WTC11 (cell line): ENCODE measurements at regions not wholly inside any gene's neighbourhood (a gene's known extent, or its start where the extent isn't known, plus 50 kb on each side); places are given as distances from the start of the nearest gene placed in this dataset.

Experiments
- GABPB1 ChIP-seq: sonication (generic); formaldehyde crosslinking; IDR thresholded peaks from 2 replicates; pipeline ENCODE4 v1.8.1; 2023; ENCODE audit warnings: mild to moderate bottlenecking, missing genetic modification reagents
- GTF2I ChIP-seq: fragments of 250-450 bp; sonication (Bioruptor Pico); conservative IDR thresholded peaks from 2 replicates; pipeline ENCODE4 v1.4.0; 2021; ENCODE audit warnings: mild to moderate bottlenecking
- SMAD3 ChIP-seq: sonication (generic); formaldehyde crosslinking; IDR thresholded peaks from 2 replicates; pipeline ENCODE4 v1.8.0; 2022; ENCODE audit warnings: missing genetic modification reagents, mild to moderate bottlenecking, borderline replicate concordance
- TP53 ChIP-seq: sonication (generic); formaldehyde crosslinking; IDR thresholded peaks from 2 replicates; pipeline ENCODE4 v1.8.1; 2023; ENCODE audit warnings: mild to moderate bottlenecking, missing genetic modification reagents
- ZNF416 ChIP-seq: fragments of 250-450 bp; sonication (Bioruptor Pico); IDR thresholded peaks from 2 replicates; pipeline ENCODE4 v1.9.0; 2021; ENCODE audit warnings: mild to moderate bottlenecking, inconsistent platforms
- TF ChIP-seq, protein P1 (sequence below): fragments of 200-600 bp; IDR thresholded peaks from 2 replicates; pipeline ENCODE4 v1.8.0; 2022; ENCODE audit warnings: antibody characterized with exemption
- TF ChIP-seq, protein P2 (sequence below): sonication (generic); formaldehyde crosslinking; IDR thresholded peaks from 2 replicates; pipeline ENCODE4 v1.8.1; 2023; ENCODE audit warnings: mild to moderate bottlenecking, missing genetic modification reagents
- TF ChIP-seq, protein P3 (sequence below): sonication (generic); formaldehyde crosslinking; IDR thresholded peaks from 2 replicates; pipeline ENCODE4 v1.8.0; 2023; ENCODE audit warnings: mild to moderate bottlenecking, missing genetic modification reagents
- TF ChIP-seq, protein P4 (sequence below): sonication (generic); formaldehyde crosslinking; IDR thresholded peaks from 2 replicates; pipeline ENCODE4 v1.8.1; 2023; ENCODE audit warnings: mild to moderate bottlenecking, missing genetic modification reagents, borderline replicate concordance
- TF ChIP-seq, protein P5 (sequence below): sonication (generic); formaldehyde crosslinking; IDR thresholded peaks from 2 replicates; pipeline ENCODE4 v1.8.1; 2022; ENCODE audit warnings: missing genetic modification reagents, borderline replicate concordance
- TF ChIP-seq, protein P6 (sequence below): sonication (generic); formaldehyde crosslinking; conservative IDR thresholded peaks from 2 replicates; pipeline ENCODE4 v1.8.1; 2023; ENCODE audit warnings: mild to moderate bottlenecking, low read depth, missing genetic modification reagents, moderate library complexity
- TF ChIP-seq, protein P7 (sequence below): sonication (generic); formaldehyde crosslinking; IDR thresholded peaks from 2 replicates; pipeline ENCODE4 v1.8.0; 2022; ENCODE audit warnings: mild to moderate bottlenecking, missing genetic modification reagents

DNA sequence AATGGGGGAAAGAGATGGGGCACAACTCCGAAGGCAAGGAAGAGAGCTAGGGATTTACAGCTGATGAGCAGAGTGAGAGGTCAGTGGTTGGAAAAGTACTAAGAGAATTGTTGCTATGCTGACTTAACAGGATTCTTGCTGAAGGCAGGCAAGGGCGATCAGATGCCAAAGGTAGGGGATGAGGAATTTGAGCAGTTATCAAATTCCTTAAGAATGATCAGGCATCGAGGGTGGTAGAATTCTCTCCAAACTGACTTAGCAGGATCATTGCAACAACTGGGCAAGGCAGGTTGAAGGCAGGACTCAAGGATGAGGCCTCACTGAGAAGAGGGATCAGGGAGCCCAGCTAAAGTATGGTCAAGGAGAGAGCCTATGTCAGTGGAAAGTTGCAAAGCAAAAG is 171.0 kb downstream of the HSD17B3 start:
- TF ChIP-seq, protein P1, sequence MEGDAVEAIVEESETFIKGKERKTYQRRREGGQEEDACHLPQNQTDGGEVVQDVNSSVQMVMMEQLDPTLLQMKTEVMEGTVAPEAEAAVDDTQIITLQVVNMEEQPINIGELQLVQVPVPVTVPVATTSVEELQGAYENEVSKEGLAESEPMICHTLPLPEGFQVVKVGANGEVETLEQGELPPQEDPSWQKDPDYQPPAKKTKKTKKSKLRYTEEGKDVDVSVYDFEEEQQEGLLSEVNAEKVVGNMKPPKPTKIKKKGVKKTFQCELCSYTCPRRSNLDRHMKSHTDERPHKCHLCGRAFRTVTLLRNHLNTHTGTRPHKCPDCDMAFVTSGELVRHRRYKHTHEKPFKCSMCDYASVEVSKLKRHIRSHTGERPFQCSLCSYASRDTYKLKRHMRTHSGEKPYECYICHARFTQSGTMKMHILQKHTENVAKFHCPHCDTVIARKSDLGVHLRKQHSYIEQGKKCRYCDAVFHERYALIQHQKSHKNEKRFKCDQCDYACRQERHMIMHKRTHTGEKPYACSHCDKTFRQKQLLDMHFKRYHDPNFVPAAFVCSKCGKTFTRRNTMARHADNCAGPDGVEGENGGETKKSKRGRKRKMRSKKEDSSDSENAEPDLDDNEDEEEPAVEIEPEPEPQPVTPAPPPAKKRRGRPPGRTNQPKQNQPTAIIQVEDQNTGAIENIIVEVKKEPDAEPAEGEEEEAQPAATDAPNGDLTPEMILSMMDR, result no peak
- TF ChIP-seq, protein P2, sequence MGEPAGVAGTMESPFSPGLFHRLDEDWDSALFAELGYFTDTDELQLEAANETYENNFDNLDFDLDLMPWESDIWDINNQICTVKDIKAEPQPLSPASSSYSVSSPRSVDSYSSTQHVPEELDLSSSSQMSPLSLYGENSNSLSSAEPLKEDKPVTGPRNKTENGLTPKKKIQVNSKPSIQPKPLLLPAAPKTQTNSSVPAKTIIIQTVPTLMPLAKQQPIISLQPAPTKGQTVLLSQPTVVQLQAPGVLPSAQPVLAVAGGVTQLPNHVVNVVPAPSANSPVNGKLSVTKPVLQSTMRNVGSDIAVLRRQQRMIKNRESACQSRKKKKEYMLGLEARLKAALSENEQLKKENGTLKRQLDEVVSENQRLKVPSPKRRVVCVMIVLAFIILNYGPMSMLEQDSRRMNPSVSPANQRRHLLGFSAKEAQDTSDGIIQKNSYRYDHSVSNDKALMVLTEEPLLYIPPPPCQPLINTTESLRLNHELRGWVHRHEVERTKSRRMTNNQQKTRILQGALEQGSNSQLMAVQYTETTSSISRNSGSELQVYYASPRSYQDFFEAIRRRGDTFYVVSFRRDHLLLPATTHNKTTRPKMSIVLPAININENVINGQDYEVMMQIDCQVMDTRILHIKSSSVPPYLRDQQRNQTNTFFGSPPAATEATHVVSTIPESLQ (CRISPR knock-in tag), result no peak
- TF ChIP-seq SMAD3 (CRISPR knock-in tag), result no peak
- TF ChIP-seq, protein P3, sequence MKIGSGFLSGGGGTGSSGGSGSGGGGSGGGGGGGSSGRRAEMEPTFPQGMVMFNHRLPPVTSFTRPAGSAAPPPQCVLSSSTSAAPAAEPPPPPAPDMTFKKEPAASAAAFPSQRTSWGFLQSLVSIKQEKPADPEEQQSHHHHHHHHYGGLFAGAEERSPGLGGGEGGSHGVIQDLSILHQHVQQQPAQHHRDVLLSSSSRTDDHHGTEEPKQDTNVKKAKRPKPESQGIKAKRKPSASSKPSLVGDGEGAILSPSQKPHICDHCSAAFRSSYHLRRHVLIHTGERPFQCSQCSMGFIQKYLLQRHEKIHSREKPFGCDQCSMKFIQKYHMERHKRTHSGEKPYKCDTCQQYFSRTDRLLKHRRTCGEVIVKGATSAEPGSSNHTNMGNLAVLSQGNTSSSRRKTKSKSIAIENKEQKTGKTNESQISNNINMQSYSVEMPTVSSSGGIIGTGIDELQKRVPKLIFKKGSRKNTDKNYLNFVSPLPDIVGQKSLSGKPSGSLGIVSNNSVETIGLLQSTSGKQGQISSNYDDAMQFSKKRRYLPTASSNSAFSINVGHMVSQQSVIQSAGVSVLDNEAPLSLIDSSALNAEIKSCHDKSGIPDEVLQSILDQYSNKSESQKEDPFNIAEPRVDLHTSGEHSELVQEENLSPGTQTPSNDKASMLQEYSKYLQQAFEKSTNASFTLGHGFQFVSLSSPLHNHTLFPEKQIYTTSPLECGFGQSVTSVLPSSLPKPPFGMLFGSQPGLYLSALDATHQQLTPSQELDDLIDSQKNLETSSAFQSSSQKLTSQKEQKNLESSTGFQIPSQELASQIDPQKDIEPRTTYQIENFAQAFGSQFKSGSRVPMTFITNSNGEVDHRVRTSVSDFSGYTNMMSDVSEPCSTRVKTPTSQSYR, result no peak
- TF ChIP-seq, protein P4, sequence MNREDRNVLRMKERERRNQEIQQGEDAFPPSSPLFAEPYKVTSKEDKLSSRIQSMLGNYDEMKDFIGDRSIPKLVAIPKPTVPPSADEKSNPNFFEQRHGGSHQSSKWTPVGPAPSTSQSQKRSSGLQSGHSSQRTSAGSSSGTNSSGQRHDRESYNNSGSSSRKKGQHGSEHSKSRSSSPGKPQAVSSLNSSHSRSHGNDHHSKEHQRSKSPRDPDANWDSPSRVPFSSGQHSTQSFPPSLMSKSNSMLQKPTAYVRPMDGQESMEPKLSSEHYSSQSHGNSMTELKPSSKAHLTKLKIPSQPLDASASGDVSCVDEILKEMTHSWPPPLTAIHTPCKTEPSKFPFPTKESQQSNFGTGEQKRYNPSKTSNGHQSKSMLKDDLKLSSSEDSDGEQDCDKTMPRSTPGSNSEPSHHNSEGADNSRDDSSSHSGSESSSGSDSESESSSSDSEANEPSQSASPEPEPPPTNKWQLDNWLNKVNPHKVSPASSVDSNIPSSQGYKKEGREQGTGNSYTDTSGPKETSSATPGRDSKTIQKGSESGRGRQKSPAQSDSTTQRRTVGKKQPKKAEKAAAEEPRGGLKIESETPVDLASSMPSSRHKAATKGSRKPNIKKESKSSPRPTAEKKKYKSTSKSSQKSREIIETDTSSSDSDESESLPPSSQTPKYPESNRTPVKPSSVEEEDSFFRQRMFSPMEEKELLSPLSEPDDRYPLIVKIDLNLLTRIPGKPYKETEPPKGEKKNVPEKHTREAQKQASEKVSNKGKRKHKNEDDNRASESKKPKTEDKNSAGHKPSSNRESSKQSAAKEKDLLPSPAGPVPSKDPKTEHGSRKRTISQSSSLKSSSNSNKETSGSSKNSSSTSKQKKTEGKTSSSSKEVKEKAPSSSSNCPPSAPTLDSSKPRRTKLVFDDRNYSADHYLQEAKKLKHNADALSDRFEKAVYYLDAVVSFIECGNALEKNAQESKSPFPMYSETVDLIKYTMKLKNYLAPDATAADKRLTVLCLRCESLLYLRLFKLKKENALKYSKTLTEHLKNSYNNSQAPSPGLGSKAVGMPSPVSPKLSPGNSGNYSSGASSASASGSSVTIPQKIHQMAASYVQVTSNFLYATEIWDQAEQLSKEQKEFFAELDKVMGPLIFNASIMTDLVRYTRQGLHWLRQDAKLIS (CRISPR knock-in tag), result no peak
- no peak for TF ChIP-seq GABPB1 (CRISPR knock-in tag)
- no peak for TF ChIP-seq TP53 (CRISPR knock-in tag)
- TF ChIP-seq, protein P5, sequence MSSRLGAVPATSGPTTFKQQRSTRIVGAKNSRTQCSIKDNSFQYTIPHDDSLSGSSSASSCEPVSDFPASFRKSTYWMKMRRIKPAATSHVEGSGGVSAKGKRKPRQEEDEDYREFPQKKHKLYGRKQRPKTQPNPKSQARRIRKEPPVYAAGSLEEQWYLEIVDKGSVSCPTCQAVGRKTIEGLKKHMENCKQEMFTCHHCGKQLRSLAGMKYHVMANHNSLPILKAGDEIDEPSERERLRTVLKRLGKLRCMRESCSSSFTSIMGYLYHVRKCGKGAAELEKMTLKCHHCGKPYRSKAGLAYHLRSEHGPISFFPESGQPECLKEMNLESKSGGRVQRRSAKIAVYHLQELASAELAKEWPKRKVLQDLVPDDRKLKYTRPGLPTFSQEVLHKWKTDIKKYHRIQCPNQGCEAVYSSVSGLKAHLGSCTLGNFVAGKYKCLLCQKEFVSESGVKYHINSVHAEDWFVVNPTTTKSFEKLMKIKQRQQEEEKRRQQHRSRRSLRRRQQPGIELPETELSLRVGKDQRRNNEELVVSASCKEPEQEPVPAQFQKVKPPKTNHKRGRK (CRISPR knock-in tag), result no peak
- TF ChIP-seq, protein P6, sequence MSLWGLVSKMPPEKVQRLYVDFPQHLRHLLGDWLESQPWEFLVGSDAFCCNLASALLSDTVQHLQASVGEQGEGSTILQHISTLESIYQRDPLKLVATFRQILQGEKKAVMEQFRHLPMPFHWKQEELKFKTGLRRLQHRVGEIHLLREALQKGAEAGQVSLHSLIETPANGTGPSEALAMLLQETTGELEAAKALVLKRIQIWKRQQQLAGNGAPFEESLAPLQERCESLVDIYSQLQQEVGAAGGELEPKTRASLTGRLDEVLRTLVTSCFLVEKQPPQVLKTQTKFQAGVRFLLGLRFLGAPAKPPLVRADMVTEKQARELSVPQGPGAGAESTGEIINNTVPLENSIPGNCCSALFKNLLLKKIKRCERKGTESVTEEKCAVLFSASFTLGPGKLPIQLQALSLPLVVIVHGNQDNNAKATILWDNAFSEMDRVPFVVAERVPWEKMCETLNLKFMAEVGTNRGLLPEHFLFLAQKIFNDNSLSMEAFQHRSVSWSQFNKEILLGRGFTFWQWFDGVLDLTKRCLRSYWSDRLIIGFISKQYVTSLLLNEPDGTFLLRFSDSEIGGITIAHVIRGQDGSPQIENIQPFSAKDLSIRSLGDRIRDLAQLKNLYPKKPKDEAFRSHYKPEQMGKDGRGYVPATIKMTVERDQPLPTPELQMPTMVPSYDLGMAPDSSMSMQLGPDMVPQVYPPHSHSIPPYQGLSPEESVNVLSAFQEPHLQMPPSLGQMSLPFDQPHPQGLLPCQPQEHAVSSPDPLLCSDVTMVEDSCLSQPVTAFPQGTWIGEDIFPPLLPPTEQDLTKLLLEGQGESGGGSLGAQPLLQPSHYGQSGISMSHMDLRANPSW (CRISPR knock-in tag), result no peak
- no peak for TF ChIP-seq ZNF416 (CRISPR knock-in tag)
- TF ChIP-seq, protein P7, sequence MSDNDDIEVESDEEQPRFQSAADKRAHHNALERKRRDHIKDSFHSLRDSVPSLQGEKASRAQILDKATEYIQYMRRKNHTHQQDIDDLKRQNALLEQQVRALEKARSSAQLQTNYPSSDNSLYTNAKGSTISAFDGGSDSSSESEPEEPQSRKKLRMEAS, result no peak
- no peak for TF ChIP-seq GTF2I (CRISPR knock-in tag)
